GM12865 (cell line): ENCODE measurements at regions not wholly inside any gene's neighbourhood (a gene's known extent, or its start where the extent isn't known, plus 50 kb on each side); places are given as distances from the start of the nearest gene placed in this dataset.

Experiments
- DNase-seq: peaks from one replicate; pipeline ENCODE4 v3.0.0; 2010; ENCODE audit warnings: low read depth
- H3K4me3 ChIP-seq: 2 replicates; pipeline ENCODE4 v1.5.1; 2011; ENCODE audit warnings: mild to moderate bottlenecking, low read depth, low read length, control low read depth
- CTCF ChIP-seq: IDR thresholded peaks from 2 replicates; pipeline ENCODE4 v1.5.1; 2011; ENCODE audit warnings: low read length, control low read depth, low read depth, inconsistent platforms; ENCODE audit not compliant: insufficient read depth; ENCODE audit errors: missing control alignments

GRCh38 chr21:28654406-28654805 lies 338.3 kb downstream of the LTN1 start:
- DNase-seq = no peak
- no peak overlapping the region for H3K4me3 ChIP-seq
- TF ChIP-seq CTCF = no peak

- no peak for DNase-seq
- TF ChIP-seq CTCF = no peak
- H3K4me3 ChIP-seq = no peak overlapping the region
These were observed 347.9 kb downstream of the LTN1 start for GRCh38 chr21:28644762-28645161.

- TF ChIP-seq CTCF = no peak
- no peak for DNase-seq
- H3K4me3 ChIP-seq = no peak overlapping the region
These were observed 349.8 kb downstream of the LTN1 start for GRCh38 chr21:28642891-28643290.

GRCh38 chr21:28641731-28642130 lies 350.9 kb downstream of the LTN1 start:
- DNase-seq = no peak
- H3K4me3 ChIP-seq = no peak overlapping the region
- TF ChIP-seq CTCF = no peak

DNA sequence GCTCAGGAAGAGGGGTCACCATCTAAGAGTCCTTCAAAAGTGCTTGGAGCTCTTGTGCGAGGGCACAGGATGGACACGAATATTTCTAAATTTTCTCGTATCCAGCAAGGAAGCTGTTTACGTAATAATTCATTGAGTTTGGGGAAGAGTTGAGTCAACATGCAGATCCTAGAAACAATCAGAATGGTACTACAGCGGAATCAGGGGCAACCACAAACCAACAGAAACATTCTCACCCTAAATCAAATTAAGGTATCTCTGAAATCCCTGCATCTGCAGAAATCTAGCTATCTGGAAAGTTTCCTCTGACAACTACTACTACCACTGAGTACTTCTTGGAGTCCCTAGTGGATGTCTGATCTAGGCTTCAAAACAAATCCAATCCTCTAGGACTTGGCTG lies 352.4 kb downstream of the LTN1 start:
- no peak overlapping the region for H3K4me3 ChIP-seq
- no peak for DNase-seq
- no peak for TF ChIP-seq CTCF

DNA sequence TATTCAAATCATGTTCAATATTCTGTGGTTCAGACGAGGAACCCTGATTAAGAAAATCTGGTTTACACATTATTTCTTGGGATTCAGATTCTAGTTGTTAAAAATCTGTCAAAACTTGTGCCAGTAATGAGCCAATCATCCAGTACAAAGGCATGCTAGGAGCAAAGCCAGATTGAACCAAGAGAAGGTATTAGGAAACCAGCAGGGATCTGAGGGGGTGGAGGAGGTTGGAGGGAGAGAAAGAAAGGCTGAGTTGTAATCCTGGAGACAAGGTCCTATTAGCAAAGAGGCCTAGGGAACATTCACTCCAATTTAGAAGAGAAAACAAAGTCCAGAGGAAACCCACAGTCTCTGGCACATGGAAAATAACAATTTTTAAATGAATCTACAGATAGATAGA lies 352.9 kb downstream of the LTN1 start:
- no peak overlapping the region for H3K4me3 ChIP-seq
- DNase-seq = no peak
- TF ChIP-seq CTCF = no peak
